GM21360 (cell line): ENCODE measurements at regions not wholly inside any gene's neighbourhood (a gene's known extent, or its start where the extent isn't known, plus 50 kb on each side); places are given as distances from the start of the nearest gene placed in this dataset.
"Not testable (repeated sequence)": the region's sequence is repeated elsewhere in the genome, so short reads cannot be mapped to it uniquely, and the experiment has no call there.

Source experiments
- ATAC-seq: cut with Tn5 transposase; IDR thresholded peaks from one replicate; pipeline ENCODE4 v1.9.1; 2021; ENCODE audit warnings: mild to moderate bottlenecking, moderate library complexity; ENCODE audit not compliant: unreplicated experiment

GRCh38 chr11:36779791-36780190 lies 181.8 kb upstream of the RAG2 start:
- ATAC-seq: no peak

GRCh38 chr11:36777311-36777710 lies 179.3 kb upstream of the RAG2 start:
- ATAC-seq: no peak

GRCh38 chr11:36775756-36776155 lies 177.7 kb upstream of the RAG2 start:
- ATAC-seq: no peak

- ATAC-seq: no peak
Observed at GRCh38 chr11:36775130-36775529, 177.1 kb upstream of the RAG2 start.

GRCh38 chr11:36774603-36775002 lies 176.6 kb upstream of the RAG2 start:
- ATAC-seq: no peak

- peak; percentile 91 for ATAC-seq
Observed at GRCh38 chr11:36763187-36763586, 165.2 kb upstream of the RAG2 start.

GRCh38 chr11:36757075-36757474 lies 159.0 kb upstream of the RAG2 start:
- no peak for ATAC-seq

- ATAC-seq: no peak
Observed at GRCh38 chr11:36753960-36754359, 155.9 kb upstream of the RAG2 start.

- no peak for ATAC-seq
Observed at GRCh38 chr11:36751996-36752395, 154.0 kb upstream of the RAG2 start.

GRCh38 chr11:36751335-36751781 lies 153.3 kb upstream of the RAG2 start:
- ATAC-seq: no peak

GRCh38 chr11:36750349-36750748 lies 152.3 kb upstream of the RAG2 start:
- no peak for ATAC-seq

- no peak for ATAC-seq
Observed at GRCh38 chr11:36748836-36749235, 150.8 kb upstream of the RAG2 start.

- peak; percentile 86 for ATAC-seq
Observed at GRCh38 chr11:36746886-36747710, 149.1 kb upstream of the RAG2 start.

GRCh38 chr11:36744375-36745168 lies 146.5 kb upstream of the RAG2 start:
- no peak for ATAC-seq

- ATAC-seq: peak; percentile 68
Observed at GRCh38 chr11:36743039-36743438, 145.0 kb upstream of the RAG2 start.

GRCh38 chr11:36741515-36741914 lies 143.5 kb upstream of the RAG2 start:
- ATAC-seq: no peak

GRCh38 chr11:36738292-36738861 lies 140.3 kb upstream of the RAG2 start:
- no peak for ATAC-seq

GRCh38 chr11:36736103-36736502 lies 138.1 kb upstream of the RAG2 start:
- no peak for ATAC-seq

GRCh38 chr11:36733721-36734120 lies 135.7 kb upstream of the RAG2 start:
- ATAC-seq: not testable (repeated sequence)

GRCh38 chr11:36730761-36731160 lies 132.7 kb upstream of the RAG2 start:
- ATAC-seq: no peak

GRCh38 chr11:36729825-36730224 lies 131.8 kb upstream of the RAG2 start:
- ATAC-seq: no peak

GRCh38 chr11:36726420-36726819 lies 128.4 kb upstream of the RAG2 start:
- ATAC-seq: no peak
